ENCODE measurements at regions not wholly inside any gene's neighbourhood (a gene's known extent, or its start where the extent isn't known, plus 50 kb on each side); places are given as distances from the start of the nearest gene placed in this dataset.

DNA sequence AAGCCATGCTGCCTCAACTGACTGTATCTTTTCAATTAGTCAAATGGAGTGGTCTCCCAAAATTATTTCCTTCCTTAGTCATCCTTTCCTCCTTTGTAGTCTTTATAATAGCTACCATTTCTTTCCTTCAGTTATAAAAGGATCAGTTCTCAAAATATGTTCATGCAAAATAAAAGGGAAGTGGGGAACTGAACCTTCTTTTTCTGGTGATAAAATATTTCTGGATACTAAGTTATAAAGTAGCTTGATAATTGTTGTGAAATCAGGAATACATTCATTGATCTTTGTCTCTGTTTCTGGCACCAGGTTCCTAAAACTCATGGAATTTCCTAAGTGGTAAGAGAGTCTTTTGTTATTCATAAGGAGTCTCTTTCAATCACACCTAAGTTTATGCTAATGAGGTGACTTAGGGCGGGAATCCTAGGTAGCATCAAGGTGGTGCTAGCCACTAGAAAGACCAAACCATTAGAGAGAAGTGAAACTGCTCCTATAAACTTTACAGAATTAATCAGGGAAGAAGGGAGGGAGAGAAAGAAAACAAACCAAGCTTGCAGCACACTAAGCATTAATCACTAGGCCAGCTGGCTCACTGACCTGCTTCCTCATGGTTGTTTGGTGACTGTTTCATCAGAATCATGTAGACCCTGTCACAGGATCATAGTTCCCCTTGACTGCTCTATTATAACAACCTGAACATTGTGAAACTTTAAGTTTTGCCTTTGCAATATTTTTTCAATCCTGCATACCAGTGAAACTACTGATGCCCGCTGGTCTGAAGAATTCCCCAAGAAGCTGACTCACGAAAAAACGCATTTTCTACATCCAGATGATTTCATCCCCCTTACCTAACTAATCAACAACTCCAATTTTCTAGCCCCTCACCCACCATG lies 161.6 kb upstream of the PTBP2 start:
- no peak for TF ChIP-seq POLR2A (IDR thresholded peaks at IDR 0.05; ENCODE audit: low read depth, low read length)
- TF ChIP-seq POLR2AphosphoS5 (IDR thresholded peaks at IDR 0.05; ENCODE audit: low read depth, low read length): no peak

Measured in GM12892 (cell line).